ENCODE measurements at regions not wholly inside any gene's neighbourhood (a gene's known extent, or its start where the extent isn't known, plus 50 kb on each side); places are given as distances from the start of the nearest gene placed in this dataset.

DNA sequence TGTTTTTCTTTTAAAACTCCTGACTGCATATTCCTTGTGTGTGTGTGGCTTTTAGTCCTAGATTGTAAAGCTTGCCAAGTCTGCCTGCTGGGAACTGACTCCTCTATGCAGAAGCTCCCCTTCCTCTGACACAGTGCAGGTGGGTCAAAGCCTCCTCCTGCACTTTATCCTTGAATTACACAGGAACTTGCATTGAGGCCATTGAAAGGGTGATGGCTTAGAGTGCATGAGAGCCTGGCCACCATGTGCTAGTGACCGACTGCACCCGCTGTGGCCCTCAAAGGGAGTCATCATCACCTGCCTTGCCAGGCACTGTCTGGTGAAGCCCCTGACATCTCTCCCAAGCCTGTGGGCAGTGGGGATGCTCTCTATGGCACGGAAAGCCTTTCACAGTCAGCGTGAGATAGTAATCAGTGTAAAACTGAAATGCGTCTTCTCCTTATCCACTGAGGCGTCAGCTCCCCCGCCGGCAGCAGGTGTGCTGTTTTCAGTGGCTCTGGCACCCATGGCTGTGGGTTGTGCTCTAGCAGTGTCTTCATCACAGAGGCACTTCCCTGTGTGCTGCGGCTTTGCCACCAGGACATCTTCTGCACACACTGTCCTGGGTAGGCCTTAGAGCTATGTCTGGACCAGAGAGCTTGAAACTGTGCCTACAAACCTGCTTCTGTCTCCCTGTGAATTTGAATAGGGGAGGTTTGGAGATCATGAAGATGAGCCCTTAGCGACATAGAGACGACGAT lies 87.9 kb downstream of the THBS2 start:
- no peak for DNase-seq (ENCODE audit: low read depth, low spot score)

DNA sequence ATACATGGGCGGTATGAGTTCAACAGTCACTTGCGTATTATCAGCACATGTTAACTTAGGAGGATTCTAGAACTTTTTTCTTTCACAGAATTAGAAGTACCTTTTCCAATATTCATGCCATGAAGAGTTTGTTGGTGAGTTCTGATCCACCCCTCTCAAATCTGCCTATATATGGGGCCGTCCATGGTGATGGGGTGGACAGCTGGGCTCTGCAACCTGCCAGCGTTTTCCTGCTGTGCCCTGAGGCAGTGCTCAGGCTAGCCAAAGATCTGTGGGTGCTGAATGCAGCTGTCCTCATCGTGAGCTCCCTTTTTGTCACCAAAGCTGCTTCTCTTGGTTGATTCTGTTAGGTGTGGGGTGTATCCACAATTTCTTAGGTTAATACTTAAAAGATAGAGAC lies 88.7 kb downstream of the THBS2 start:
- no peak for DNase-seq (ENCODE audit: low read depth, low spot score)

DNA sequence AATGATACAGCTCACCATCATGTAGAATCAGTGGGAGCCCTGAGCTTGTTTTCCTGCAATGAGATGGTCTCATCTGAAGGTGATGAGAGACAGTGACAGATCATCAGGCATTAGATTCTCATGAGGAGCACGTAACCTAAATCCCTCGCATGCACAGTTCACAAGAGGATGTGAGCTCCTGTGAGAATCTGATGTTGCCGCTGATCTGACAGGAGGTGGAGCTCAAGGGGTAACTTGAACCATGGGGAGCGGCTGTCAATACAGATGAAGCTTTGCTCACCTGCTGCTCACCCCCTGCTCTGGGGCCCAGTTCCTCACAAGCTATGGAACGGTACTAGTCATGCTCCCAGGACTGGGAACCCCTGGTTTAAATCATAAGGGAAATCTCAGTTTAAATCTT lies 89.2 kb downstream of the THBS2 start:
- no peak for DNase-seq (ENCODE audit: low read depth, low spot score)

DNA sequence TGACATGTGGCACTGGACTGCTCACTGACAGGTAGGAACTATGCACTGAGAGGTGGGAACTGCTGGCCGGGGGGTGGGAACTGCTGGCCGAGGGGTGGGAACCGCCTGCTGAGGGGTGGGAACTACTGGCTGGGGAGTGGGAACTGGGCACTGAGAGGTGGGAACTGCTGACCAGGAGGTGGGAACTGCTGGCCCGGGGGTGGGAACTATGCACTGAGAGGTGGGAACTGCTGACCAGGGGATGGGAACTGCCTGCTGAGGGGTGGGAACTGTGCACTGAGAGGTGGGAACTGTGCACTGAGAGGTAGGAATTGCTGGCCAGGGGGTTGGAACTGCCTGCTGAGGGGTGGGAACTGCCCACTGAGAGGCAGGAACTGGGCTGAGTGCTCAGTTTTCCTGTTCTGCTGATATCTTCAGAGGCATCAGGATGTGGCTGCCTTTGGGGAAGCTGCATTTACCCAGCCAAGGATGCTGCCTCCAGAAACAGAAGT lies 90.2 kb downstream of the THBS2 start:
- DNase-seq (ENCODE audit: low read depth, low spot score): no peak

DNA sequence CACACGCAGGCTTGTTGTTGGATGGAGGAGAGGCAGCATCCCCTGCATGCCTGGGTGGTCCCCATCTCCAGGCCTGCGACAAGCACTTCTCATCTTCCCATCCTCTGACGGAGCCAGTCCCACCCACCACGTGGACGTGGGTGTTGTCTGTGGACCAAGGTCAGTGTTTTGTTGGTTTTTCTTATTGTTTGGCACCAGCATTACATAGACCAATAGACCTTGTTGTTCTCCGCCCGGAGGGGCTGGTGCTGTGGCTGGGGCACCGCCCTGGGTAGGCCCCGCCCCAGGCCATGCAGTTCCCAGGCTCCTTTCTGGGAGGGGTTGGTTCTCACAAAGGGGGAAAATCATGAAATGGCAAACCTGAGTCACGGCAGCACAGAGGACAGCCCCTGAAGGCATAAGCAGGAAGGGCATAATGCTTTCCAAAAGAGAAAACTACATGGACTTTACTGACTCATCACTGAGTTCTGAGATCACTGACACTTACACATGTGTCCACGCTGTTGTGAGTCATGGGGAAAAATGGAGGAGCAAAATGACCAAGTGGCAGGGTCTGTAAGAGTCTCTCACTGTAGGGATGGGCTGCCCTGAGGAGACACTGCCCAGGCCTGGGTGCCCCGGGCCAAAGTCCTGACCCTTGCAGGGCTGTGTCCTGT lies 90.8 kb downstream of the THBS2 start:
- DNase-seq (ENCODE audit: low read depth, low spot score): peak; percentile 50

GRCh38 chr6:169162249-169162648 lies 91.4 kb downstream of the THBS2 start:
- DNase-seq (ENCODE audit: low read depth, low spot score): no peak

- no peak for DNase-seq (ENCODE audit: low read depth, low spot score)
Measured at GRCh38 chr6:169161572-169162167, 92.0 kb downstream of the THBS2 start.

- DNase-seq (ENCODE audit: low read depth, low spot score): no peak
Measured at GRCh38 chr6:169160855-169161560, 92.6 kb downstream of the THBS2 start.

DNA sequence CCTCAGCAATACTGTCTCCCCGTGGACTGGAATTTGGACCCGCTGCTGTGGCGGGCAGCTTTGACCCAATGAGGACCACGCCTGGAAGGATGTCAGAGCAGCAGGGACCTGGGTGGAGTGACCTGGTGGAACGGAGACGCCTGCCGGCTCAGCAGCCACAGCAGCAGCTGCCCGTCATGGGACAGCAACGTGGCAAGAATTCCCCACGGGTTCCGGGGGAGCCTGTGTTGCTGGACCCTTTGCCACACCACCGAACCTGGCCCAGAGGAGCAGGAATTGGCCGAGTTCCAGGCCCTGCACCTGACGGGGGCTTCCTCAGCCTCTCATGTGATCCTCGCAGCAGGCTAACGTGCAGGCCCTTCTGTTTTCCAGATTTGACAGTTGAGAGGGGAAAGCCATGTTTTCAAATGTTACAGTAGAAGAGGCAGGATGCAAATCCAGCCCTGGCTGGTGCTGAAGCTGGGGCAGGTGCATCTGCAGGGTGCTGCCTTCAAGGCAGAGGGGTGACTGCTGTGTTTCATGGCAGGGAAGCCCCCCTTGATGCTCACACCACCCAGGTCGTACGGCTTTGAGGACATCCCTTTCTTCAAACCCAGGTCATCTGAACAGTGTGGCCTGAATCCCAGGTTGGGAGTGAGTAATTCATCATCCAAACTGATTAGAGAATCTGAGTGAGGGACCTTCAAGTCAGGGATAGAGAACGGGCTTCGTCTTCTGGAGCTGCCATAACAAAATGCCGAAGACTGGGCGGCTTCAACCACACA lies 93.4 kb downstream of the THBS2 start:
- DNase-seq (ENCODE audit: low read depth, low spot score): no peak

DNA sequence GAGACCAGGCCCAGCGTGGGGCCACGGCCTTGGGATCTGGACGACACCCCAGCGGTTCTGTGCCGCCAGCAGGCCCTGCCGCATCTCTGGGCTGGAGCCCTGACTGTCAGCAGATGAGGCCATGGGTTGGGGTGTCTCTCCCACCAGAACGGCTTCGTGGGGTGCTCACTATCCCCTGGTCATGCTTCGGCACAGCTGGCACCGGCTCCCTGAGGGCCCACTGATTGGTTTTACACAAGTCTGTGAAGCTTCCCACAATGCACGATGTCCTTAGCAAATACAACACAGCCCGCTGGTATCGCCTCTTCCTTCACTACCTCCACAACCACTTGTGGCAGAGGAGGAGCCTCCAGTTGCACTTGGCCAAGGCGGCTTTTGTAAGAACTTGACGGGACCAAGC lies 94.3 kb downstream of the THBS2 start:
- no peak for DNase-seq (ENCODE audit: low read depth, low spot score)

- no peak for DNase-seq (ENCODE audit: low read depth, low spot score)
Measured at GRCh38 chr6:169158691-169159090, 95.0 kb downstream of the THBS2 start.

- peak; percentile 46 for DNase-seq (ENCODE audit: low read depth, low spot score)
Measured at GRCh38 chr6:169158174-169158573, 95.5 kb downstream of the THBS2 start.

DNA sequence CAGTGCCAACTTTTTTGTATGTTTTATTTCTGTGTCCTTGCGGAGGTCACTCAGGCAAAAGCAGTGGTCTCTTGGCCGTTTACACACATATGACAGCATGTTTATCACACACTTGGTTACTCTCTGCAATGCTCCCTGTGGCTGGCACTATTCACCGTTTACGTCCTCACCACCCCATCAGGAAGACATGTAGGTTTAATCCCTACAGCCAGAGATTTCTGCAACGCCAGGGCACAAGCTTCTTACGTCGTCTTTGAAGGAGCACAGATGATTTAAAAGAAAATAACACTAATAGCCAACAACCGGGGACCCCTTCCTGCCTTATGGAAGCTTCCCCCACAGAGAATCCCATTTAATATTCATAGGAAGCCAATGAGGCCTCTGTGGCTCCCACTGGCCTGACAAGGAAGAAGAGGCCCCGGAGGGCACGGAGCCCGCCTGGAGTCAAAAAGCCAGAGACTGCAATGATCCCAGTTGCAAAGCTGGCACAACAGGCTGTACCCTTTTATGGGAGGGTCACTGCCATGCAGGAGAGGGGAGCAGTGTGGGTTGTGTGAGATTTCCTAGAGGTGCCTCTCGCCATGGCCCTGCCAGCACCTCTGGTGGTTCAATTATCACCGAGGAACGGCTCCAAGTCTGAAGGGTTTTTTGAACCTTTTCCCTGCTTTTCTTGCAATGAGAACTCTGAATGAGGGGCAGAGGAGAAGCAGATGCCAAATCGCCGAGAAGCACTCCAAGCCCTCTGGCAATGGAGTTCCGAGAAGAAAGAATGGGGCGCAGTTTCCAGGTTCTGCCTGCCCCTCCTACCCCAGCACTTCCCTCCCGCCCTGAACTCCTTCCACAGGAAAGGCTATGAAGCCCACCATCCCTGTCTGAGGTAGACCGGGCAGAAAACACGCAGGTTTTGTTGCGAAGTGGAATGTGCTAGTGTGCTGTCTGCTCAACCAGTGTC lies 96.2 kb downstream of the THBS2 start:
- no peak for DNase-seq (ENCODE audit: low read depth, low spot score)

DNA sequence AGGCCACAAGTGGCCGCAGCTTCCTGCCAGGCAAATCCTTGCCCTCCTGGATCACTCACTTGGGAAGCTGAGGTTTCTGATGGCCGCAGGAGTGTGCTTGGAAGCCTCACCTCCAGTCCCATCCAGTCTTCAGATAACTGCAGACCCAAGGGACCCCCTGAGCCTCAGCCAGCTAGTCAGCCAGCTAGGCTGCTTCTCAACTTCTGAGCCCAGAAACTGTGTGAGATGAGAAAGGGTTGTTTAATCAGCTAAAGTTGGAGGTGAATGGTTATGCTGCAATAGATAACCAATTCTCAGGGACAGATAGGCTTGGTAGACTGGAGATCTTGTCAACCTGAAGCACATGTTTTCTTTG lies 96.9 kb downstream of the THBS2 start:
- DNase-seq (ENCODE audit: low read depth, low spot score): no peak

GRCh38 chr6:169156108-169156792 lies 97.4 kb downstream of the THBS2 start:
- DNase-seq (ENCODE audit: low read depth, low spot score): no peak

GRCh38 chr6:169155481-169155880 lies 98.2 kb downstream of the THBS2 start:
- no peak for DNase-seq (ENCODE audit: low read depth, low spot score)

GRCh38 chr6:169153401-169153800 lies 100.2 kb downstream of the THBS2 start:
- no peak for DNase-seq (ENCODE audit: low read depth, low spot score)

GRCh38 chr6:169146521-169146920 lies 107.1 kb downstream of the THBS2 start:
- DNase-seq (ENCODE audit: low read depth, low spot score): no peak

DNA sequence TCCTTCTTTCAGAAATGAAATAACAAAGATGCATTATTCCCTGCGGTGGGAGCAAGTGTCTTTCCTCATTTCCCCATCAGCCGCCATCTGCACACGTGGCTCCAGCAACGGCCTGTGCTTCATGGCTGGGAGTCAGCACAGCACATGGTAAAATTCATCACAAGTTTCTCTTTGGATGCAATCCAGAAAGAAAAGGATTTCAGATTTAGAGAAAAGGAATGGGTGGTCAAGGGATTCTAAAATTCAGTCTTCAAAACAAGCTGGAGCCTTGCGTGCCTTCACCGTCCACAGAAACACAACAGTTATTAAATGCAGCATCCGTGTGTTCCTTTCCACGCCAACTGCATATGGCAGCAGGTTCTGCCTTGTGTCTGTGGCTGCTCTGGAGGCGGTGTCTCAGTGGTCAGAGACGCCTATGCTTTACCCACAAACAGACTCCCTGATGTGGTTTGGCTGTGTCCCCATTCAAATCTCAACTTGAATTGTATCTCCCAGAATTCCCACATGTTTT lies 107.6 kb downstream of the THBS2 start:
- no peak for DNase-seq (ENCODE audit: low read depth, low spot score)

- DNase-seq (ENCODE audit: low read depth, low spot score): no peak
Measured at GRCh38 chr6:169145496-169145895, 108.2 kb downstream of the THBS2 start.
